ENCODE measurements at regions not wholly inside any gene's neighbourhood (a gene's known extent, or its start where the extent isn't known, plus 50 kb on each side); places are given as distances from the start of the nearest gene placed in this dataset.
"Not testable (repeated sequence)": the region's sequence is repeated elsewhere in the genome, so short reads cannot be mapped to it uniquely, and the experiment has no call there.

DNA sequence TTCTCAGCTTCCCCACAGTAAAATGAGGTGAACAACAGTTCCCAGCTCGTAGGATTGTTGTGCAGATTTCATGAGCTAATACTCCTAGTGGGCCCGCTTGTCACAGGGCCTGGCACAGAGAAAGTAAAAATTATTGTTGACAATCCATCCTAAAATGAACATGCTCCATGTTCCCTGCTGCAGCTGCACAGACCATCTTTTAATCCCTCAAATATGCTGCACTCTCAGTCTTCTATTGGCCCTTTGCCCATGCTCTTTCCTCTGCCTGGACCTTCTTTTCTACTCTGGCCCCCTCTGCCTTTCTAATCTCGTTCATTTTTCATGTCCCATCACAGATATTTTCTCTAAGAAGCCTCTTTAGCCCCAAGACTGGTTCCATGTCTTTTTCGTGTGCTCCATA, 117.7 kb upstream of the NR3C1 start:
- DNase-seq, result no peak

DNA sequence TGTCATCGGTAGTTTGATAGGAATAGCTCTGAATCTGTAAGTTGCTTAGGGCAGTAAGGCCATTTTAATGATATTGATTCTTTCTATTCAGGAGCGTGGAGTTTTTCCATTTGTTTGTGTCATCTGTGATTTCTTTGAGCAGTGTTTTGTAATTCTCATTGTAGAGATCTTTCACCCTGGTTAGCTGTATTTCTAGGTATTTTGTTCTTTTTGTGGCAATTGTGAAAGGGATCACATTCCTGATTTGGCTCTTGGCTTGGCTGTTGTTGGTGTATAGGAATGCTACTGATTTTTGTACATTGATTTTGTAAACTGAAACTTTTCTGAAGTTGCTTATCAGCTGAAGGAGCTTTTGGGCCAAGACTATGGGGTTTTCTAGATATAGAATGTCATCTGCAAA, 115.7 kb upstream of the NR3C1 start:
- not testable (repeated sequence) for DNase-seq

DNA sequence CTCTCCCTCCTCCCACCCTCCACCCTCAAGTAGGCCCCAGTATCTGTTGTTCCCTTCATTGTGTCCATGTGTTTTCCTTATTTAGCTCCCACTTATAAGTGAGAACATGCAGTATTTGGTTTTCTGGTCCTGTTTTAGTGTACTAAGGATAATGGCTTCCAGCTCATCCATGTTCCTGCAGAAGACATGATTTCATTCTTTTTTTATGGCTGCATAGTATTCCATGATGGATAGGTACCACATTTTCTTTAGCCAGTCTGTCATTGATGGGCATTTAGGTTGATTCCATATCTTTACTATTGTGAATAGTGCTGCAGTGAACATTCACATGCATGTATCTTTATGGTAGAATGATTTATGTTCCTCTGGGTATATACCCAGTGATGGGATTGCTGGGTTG, 114.3 kb upstream of the NR3C1 start:
- DNase-seq, result not testable (repeated sequence)

DNA sequence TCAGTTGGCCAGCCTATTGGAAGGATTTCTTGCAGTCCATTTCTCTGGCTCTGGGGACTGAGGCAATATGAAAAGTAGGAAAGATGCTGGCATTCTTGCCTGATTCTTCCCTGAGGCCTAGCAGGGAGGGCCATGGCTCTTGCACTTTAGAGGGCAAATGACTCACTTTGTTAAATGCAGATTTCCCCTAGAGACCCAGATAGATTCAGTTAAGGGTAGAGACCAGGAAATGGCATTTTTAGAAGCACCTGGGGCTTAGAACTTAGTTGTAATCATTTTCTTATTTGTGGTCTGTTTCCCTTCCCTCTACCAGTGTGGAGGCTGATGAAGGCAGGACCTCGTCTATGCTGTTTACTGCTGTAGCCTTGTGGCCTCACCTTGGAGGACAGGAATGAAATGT, 112.8 kb upstream of the NR3C1 start:
- no peak for DNase-seq

DNA sequence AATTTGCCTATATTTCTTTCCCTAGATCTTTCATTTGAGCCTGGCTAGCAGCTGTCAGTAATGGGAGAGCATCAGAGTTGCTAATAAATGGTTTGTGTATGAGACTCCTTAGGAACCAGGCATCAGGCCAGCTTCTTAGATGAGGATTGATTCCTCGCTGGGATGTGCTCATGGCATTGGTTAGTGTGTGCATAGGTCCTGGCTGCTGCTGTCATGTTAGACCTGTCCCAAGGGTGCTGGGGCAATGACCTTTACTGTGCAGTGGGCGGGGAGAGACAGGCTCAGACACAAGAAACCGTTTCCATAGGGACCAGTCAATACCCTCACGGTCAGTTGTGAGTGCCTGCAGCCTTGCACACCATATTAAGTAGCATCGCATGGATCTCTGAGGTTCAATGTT, 112.3 kb upstream of the NR3C1 start:
- DNase-seq, result no peak

DNA sequence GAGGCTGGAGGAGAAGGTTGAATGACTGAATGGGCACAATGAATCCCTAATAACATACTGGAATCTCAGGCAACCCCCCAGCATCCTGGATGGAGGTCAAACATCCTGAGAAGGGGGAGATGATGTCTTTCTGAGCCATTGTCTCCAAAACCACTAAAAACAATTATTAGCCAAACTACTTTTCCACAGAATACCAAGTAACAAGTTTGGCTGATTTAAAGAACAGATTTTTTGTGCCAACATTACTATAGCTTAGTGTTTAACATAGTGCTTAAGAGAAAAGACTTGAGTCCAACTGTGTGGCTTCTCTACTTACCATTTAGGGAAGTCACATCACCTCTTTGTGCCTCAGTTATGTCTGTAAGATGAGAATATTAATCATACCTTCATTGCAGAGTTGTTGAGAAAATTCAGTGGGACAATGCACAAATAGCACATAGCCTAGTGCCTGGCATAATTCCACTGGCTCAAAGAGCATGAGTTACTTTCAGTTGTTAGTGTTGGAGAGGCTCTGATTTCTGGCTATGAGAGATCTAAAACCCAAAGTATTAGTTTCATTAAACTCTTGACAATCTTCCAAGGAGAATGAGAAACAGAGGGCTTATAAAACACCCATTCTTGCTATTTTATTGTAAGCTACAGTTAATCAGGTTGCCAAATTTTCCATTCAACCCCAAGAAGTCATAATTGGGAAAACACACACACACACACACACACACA, 111.3 kb upstream of the NR3C1 start:
- no peak for DNase-seq

DNA sequence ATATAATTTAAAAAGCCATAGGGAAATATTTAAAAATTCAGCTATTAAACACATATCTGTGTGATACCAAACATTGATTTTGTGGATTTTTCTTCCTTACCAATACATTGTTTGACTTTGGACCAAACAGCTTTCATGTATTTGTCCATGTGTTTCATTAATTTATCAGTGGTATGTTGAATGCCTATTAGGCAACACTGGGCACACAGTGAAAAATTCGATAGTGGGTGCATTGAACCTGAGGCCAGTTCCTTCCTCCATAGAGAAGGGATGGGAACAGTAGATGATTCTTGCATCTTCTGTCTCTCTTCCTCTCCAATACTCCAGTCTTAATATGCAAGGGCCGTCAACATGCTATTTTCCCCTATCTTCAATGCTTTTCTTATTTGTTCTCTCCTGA, 110.2 kb upstream of the NR3C1 start:
- no peak for DNase-seq

DNA sequence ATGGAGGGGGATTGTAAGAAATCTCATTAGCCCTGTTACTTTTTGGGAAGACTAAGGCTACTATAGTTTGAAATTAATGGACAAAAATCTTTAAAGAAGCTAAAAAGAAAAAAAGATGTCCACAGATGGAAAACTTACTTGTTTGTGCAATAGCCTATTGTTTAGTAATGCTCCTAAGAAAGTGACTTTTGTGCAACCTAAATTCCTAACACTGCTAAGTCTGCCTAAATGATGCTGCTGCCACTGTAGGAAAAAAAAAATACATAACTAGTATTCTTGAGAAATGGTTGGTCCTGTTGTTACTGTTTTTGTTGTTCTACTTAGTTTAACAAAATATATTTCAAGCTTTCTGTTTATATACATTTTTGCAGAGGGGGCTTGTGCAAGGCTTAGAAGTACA, 108.2 kb upstream of the NR3C1 start:
- no peak for DNase-seq

DNA sequence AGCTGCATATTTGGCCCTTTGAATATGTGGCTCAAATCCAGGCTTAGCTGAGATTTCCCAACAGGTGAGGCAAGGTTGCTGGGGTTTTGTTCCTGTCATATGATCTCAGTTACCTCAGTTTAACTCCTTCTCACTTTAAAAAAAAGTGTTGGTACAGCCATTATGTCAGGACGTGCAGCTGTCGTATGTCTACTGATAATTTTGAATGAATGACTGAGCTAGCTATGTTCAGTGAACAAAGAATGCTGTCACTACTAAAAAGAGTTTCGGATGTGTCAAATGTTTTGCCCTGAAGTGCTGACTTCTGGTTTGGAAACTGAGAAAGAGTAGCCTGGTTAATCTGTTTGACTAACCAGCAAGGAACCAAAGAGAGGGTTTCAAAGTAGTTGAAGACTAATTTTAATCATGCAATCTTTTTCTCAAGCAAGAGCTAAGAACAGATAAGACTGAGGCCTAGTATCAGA, 106.3 kb upstream of the NR3C1 start:
- no peak for DNase-seq

DNA sequence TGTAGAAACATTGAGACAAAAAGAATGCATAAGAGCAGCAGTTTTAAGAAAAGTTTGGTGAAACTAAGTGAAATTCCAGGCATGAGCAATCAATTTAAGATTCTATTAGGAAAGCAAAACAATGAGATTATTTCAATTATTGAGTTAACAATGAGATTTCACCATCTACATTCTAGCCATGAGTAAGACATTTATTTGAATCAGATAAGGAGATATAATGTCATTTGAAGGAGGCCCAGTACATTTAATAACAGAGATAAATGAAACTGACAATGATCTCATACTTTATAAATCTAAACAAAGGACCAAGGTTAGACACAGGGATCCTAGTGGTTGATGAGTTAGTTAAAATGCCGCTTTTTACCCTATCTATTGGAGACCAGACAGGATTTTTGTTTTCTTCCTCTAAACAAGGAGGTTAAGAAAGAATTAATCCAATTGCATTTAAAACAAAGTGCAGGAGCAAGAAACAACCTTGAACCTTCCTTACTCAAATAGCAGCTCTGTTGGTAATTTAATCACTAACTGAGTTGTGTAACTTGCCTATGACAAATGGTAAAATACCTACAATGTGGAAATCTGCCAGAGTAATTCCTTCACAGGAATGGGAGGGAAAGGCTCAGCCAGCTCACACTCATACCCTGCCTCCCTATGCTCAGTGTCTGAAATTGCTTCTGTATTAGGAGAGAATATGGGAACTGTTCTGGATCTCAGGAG, 103.5 kb upstream of the NR3C1 start:
- no peak for DNase-seq

DNA sequence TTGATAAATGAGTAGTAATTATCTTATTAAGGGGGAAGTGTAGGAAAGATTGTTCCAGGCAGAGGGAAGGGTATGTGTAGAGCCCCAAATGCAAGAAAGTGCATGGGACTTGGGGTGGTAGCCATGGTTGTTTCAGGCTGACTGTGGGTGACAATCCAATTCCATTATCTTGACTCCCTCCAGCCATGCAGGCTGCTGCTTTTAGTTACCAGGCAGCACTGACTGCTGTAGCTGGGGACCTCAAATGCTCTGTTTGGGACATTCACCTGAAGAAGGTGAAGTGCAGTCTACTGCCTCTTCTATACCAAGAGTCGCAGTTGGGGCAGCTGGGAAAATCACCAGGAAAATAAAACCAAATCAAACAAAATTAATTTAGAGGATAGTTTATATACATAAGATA, 102.4 kb upstream of the NR3C1 start:
- DNase-seq, result no peak

DNA sequence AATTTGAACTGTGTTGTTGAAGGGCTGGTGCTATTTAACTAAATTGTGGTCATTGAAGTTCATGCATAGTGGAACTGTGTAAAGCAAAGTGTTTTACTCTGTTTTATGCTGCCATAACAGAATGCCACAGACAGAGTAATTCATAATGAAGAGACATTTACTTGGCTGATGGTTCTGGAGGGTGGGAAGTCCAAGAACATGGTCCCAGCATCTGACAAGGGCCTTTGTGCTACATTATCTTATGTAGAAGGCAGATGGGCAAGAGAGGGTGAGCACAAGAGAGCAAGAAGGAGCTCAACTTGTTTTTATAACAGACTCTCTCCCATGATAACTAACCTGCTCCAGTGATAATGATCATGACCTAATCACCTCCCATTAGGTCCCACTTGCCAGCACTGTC, 101.9 kb upstream of the NR3C1 start:
- no peak for DNase-seq

DNA sequence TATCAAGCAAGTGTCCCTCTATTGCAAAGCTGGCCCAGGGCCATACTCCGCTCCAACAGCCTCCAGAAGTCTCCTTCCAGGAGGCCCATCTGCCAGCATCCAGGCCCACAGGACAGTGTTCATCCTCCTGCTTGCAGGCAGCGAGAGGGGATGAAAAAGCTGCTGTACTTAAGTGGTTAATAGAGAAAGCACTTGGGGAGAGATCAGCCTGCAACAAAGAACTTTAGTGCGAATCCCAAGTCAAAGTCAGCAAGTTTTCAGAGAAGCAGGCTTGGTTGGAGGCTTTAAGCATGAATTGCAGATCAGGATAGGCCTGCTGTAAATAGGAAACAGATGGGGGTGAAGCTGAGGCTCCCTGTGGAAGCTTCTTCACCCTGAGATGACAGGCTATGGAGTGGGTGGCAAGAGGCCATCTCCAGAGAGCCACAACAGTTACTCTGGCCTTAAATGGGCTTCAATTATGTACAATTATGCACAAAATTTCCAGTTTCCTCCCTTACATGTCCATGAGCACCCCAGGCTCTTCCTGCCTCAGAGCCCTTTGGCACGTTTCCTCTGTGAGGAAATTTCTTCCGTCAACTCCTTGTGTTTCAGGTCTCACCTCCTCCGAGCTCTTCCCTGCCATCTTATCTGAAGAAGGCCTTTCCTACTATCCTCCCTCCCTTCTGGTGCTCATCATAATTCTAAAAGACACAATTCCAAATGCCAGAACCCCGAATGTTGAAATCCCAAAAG, 98.0 kb upstream of the NR3C1 start:
- no peak for DNase-seq

DNA sequence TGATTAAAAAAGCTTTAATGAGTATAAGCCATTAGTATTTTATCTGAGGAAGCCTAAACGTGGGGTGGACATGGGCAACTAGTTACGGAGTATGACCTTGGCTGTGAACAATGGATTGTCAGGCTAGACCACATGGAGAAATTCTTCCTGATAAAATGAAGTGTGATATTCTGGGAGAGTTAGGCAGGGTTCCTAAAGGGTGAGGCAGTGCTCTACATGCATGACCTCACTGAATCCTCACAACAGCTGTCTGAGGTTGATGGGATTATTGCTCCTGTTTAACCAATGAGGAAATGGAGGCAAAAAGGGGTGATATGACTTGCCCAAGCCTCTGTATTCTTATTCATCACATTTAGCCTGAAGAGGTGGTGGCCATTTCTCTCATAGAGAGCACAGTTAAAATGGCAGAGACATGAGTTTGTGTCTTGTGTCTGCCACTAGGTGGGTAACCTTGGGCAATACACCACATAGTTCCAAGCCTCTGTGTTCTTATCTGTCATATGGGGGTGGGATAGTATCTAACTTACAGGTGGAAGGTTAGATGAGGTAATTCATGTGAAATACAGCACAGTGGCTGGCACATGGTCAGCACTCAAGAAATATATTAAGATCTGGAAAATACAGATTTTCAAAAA, 96.1 kb upstream of the NR3C1 start:
- DNase-seq, result no peak

DNA sequence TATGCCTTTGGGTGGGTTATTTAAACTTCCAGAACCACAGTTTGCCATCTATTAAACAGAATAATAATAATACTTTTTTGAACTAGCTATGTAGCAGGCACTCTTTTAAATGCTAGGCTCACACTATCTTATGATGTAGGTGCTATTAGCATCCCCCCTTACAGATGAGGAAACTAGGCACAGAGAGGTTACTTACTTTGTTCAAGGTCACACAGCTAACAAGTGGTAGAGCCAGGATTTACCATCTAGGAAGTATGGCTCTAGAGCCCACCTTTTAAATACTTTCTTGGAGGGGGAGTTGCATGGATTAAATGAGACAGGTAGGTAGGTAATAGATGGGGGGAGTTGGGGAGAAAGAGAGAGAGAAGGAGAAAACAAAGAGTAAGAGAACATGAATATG, 95.3 kb upstream of the NR3C1 start:
- no peak for DNase-seq

DNA sequence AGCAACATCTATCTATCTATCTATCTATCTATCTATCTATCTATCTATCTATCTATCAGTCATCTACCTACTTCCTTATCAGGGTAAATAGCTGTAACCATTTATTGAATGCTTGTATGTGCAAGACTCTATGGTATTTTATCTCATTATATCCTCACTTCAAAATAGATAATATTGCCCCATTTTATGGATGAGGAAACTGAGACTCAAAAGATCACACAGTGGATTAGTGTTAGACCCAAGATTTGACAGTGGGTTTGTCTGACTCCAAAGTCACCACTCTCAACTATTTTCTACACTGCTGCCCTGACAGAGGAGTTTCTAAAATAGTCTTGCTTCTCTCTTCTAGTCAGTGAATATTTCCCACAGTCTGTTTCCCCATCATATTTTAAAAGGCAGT, 94.3 kb upstream of the NR3C1 start:
- no peak for DNase-seq

DNA sequence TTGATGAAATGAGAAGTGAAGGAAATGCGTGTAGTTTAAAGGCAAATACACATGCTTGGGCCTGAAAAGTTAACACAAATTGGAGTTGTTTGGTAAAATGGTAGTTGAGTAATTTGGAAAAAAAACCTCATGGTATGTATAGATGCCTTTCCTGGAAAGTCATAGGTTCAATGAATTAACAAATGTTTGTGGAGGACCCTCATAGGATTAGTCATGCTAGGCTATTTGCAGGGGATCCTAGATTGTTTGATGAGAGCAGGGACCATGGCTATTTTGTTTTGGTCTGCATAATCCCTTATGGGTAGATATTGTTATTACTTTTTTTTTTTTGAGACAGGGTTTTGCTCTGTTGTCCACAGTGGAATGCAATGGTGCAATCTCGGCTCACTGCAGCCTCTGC, 93.5 kb upstream of the NR3C1 start:
- no peak for DNase-seq

DNA sequence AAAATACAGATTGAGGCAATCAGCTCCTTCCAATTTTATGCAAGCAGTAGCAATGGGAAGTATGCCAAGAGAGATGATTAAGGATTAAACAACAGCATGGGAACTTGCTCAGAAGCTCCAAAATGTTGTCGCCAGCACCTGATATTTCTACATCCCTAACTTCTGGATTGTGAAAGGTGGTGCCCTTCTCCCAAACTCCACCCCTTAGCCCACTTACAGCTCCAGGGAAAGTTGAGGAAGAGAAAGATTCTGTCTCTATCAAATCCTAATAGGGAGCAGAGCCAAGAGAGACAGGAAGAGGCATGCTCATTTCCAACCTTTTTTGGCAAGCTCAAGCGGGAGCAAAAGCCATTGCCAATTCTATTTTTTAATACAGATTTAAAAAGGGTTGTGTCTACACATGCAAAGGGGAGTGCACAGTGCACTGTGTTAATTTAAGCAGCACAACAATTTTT, 92.4 kb upstream of the NR3C1 start:
- no peak for DNase-seq

DNA sequence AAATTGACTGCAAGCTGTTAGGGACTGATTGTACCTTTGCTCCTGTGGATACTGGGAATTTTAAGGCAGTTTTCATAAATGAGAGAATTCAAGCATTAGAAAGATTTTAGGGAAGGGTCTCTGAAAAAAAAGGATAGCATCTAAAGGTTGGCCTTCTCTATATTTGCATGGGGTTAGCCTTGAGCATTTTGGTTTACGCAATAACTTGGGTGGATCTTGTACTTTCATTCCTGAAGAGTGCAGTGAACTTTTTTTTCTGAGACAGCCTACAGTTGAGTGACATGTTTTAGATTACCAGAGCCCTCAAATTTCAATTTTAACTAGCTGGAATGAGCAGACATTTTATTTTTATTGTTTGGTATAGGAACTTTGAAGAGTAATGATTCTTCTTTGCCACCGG, 91.6 kb upstream of the NR3C1 start:
- DNase-seq, result no peak

DNA sequence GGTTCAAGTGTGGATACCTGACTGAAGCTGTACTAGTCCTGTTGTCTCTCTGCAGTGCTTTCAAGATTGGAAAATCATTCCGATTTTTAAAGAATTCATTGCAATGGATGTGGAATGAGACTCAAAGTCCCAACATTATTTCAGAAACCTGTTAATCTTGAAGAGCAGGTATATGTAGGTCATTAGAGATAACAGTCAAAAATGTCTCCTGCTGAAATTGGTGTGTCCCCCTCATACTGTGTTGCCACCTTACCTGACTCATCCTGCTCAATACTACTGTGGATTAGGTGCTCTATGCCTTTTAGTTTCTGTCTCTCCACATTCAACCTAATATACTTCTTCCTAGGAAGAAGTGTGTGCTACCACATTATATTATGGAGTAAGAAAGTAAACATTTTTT, 91.1 kb upstream of the NR3C1 start:
- DNase-seq, result no peak

DNA sequence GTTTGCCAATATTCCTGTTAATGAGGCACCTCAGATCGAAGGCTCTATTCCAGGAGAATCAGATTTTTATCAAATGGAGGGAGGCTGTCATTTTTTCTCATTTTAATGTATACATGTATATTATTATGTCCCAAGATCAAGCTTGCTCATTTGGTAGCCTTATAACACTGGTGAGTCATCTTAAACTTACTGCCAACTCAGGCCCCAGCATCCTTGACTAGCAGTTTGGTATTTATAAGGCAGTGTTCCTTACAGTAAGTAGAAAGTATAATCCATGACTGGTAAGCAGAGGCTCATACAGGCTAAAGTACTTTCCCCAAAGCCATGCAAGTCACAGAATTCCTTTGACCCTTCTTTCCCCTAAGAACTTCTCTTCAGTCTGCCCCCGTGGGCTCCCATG, 90.7 kb upstream of the NR3C1 start:
- no peak for DNase-seq

DNA sequence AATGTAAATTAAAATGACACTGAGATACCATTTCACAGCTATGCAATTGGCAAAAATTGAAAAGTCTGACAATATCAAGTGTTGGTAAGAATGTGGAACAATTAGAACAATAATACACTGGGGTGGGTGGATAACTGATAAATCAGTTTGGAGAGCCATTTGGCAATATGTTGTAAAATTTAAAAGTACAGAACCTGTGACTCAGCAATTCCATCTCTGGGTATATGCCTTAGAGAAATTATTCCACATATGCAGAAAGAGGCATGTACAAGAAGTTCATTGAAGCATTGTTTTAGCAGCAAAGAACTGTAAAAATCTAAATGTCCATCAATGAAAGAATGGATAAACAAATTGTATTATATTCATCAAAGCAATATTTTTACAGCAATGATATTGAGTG, 89.3 kb upstream of the NR3C1 start:
- DNase-seq, result no peak

DNA sequence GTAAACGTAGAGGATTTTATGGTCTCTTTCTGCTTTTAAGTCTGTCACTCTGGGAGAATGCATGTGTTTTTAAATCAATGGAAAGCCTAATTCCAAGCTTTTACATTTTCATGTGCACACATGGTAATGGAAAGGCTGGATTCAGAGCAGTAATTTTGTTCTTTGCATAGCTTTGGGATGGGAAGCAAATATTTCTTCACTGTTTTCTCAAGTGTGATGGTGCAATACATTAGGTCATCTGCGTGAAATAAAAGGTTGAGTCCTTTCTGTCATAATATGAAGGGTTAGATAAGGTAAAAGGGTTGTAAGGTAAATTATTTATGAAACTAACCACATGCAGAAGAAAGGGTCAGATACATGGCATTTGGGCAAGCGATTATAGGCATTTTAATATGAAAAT, 88.2 kb upstream of the NR3C1 start:
- no peak for DNase-seq

DNA sequence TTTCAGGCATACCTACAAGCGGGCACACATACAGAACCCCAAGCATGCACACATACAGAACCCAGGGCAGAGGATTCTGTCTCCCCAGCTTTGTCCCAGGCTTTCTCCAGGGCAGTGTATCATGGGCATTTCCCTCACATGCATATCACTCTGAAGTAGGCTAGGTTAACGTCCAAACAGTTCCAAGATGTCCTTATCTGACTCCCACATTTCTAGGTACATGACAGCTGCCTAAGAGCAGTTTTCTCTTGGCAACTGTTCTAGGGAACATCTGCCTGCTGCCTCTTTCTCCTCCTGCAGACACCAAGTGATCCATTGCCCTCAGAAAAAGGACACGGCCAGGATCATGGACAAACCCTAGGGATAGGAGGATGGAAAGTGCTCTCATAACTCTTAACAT, 84.9 kb upstream of the NR3C1 start:
- DNase-seq, result no peak
